Peyer's patch (tissue), 4 donors: ENCODE measurements at regions not wholly inside any gene's neighbourhood (a gene's known extent, or its start where the extent isn't known, plus 50 kb on each side); places are given as distances from the start of the nearest gene placed in this dataset.
"Not testable (repeated sequence)": the region's sequence is repeated elsewhere in the genome, so short reads cannot be mapped to it uniquely, and the experiment has no call there.

Experiments used
- DNase-seq, 3 donors: peaks; one replicate each; pipeline ENCODE4 v3.0.0-alpha.2; 2017 to 2019
- H3K27ac ChIP-seq, 4 donors: fragments of 200-600 bp; sonication (generic); one replicate each; pipeline ENCODE4 v1.5.1; 2016 to 2019
- H3K27me3 ChIP-seq, 2 donors: fragments of 200-600 bp; sonication (generic); one replicate each; pipeline ENCODE4 v1.5.1; 2019
- H3K36me3 ChIP-seq, 3 donors: fragments of 200-600 bp; sonication (generic); one replicate each; pipeline ENCODE4 v1.5.1; 2016 to 2019
- H3K4me1 ChIP-seq, 4 donors: fragments of 200-600 bp; sonication (generic); one replicate each; pipeline ENCODE4 v1.5.1; 2016 to 2019
- H3K4me3 ChIP-seq, 4 donors: fragments of 200-600 bp; sonication (generic); 1 replicate in 3 of 4; 2 replicates in 1 of 4; pipeline ENCODE4 v1.5.1; 2016 to 2019; ENCODE audit warnings: mild to moderate bottlenecking in 1 of 4
- H3K9me3 ChIP-seq, 4 donors: fragments of 200-600 bp; sonication (generic); one replicate each; pipeline ENCODE4 v1.5.1; 2016 to 2019; ENCODE audit warnings: mild to moderate bottlenecking in 1 of 4
- POLR2A ChIP-seq, 2 donors: fragments of 450-650 bp; IDR thresholded peaks; one replicate each; pipeline ENCODE4 v1.5.1; 2017; ENCODE audit warnings: antibody characterized with exemption in 2 of 2, mild to moderate bottlenecking in 2 of 2, moderate library complexity in 2 of 2
- TF ChIP-seq, protein P1 (sequence below), 6 experiments: fragments of 450-650 bp in 4 of 6; fragments of 200-600 bp in 2 of 6; sonication (generic) in 1 of 6; IDR thresholded peaks; one replicate each; pipeline ENCODE4 v1.5.1; 2017 to 2019; ENCODE audit warnings: antibody characterized with exemption in 6 of 6, mild to moderate bottlenecking in 3 of 6, moderate library complexity in 1 of 6

DNA sequence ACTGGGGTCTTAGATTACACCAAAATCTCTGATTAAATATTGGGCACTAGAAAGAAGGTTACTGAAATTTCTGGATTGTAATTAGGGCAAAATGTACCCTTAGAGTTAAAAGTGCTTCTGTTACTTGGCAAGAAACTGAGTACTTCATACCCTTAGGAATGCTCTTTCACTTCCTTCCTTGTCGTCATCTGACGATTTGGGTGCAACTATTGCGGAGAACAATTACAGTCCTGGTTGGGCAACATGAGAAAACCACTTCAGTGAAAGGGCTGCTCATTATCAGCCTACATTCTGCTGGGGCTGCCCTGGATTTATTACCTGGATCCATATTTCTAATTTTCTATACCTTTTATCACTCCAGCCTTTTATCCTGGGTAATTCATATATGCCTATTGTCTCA, 348.5 kb upstream of the MDGA2 start:
- TF ChIP-seq POLR2A (IDR thresholded peaks at IDR 0.05) = no peak
- TF ChIP-seq, protein P1, sequence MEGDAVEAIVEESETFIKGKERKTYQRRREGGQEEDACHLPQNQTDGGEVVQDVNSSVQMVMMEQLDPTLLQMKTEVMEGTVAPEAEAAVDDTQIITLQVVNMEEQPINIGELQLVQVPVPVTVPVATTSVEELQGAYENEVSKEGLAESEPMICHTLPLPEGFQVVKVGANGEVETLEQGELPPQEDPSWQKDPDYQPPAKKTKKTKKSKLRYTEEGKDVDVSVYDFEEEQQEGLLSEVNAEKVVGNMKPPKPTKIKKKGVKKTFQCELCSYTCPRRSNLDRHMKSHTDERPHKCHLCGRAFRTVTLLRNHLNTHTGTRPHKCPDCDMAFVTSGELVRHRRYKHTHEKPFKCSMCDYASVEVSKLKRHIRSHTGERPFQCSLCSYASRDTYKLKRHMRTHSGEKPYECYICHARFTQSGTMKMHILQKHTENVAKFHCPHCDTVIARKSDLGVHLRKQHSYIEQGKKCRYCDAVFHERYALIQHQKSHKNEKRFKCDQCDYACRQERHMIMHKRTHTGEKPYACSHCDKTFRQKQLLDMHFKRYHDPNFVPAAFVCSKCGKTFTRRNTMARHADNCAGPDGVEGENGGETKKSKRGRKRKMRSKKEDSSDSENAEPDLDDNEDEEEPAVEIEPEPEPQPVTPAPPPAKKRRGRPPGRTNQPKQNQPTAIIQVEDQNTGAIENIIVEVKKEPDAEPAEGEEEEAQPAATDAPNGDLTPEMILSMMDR (IDR thresholded peaks at IDR 0.05) = no peak
- DNase-seq = no peak
- Histone ChIP-seq H3K27me3 (no peaks in the 10 kb centered on the region), H3K4me3 (no peak overlapping the region), H3K27ac (no peak overlapping the region), H3K4me1 (no peaks in the 10 kb centered on the region), H3K9me3 (no peaks in the 10 kb centered on the region), H3K36me3 (no peaks in the 10 kb centered on the region)

DNA sequence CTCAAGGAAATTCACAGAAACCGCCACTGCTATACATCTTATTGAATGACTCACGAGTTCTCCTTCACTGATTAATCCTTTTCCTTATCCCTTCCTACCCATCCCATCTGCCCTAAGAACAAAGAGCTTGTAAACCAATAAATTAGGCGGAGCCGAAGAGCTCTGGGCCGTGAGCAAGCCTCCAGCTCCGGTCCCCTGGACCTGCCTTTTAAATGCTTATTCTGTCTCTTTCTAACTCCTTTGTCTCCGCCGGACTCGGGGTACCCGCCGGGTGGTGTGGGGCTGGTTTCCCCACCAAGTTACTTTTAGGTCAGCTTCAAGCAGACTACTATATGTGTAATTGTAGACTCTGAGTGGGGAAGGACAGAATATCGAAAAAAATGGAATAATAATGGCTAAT, 336.1 kb upstream of the MDGA2 start:
- not testable (repeated sequence) for H3K27ac ChIP-seq, DNase-seq, H3K4me3 ChIP-seq, H3K27me3 ChIP-seq, H3K9me3 ChIP-seq, H3K4me1 ChIP-seq, H3K36me3 ChIP-seq

DNA sequence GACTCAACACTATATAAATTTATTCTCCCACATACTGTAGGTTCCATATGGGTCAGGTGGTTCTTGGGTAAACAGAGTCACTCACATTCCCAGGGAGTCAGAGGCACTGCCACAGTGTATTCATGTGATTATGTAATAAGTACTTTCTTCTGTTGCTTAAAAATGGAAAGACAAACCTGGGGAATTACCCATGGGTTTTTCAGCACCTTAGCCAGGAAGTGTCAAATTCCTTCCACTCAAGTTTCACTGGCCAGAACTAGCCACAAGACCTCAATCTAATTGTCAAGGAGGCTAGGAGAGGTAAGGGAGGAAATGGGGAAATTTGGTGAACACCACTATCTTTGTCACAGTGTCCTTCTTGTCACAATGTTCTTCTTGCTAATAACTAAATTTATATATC, 333.2 kb upstream of the MDGA2 start:
- Histone ChIP-seq H3K4me3 (no peak overlapping the region), H3K27ac (no peak overlapping the region)
- TF ChIP-seq POLR2A (IDR thresholded peaks at IDR 0.05) = no peak
- TF ChIP-seq, protein P1 (IDR thresholded peaks at IDR 0.05) = no peak

DNA sequence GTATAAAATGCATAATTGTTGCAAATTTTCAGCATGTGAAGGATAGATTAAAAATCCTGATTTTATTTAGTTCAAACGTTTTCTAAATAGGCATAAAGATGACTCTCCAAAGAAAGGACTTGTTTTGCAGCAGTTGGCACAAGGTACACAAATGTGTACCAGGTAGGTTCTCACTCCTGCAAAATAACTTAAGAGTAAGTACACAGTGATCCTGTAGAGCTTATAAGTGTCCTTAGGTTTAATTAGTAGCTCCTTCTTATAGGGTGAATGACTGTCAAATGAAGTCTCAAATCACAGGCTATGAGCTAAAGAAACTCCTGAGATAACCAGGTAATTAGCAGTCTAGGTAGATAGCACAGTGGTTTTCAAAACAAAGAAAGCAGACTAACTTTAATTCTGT, 330.6 kb upstream of the MDGA2 start:
- no peak overlapping the region for H3K27ac ChIP-seq
- H3K9me3 ChIP-seq = no peaks in the 10 kb centered on the region
- no peak for DNase-seq
- no peaks in the 10 kb centered on the region for H3K27me3 ChIP-seq
- TF ChIP-seq POLR2A (IDR thresholded peaks at IDR 0.05) = no peak
- TF ChIP-seq, protein P1 (IDR thresholded peaks at IDR 0.05) = no peak
- H3K4me3 ChIP-seq = no peak overlapping the region
- no peaks in the 10 kb centered on the region for H3K36me3 ChIP-seq
- H3K4me1 ChIP-seq = no peaks in the 10 kb centered on the region

More for the DNA sequence above, 333.2 kb upstream of the MDGA2 start:
- DNase-seq = no peak
- no peaks in the 10 kb centered on the region for H3K4me1 ChIP-seq
- no peaks in the 10 kb centered on the region for H3K36me3 ChIP-seq
- no peaks in the 10 kb centered on the region for H3K9me3 ChIP-seq
- no peaks in the 10 kb centered on the region for H3K27me3 ChIP-seq

DNA sequence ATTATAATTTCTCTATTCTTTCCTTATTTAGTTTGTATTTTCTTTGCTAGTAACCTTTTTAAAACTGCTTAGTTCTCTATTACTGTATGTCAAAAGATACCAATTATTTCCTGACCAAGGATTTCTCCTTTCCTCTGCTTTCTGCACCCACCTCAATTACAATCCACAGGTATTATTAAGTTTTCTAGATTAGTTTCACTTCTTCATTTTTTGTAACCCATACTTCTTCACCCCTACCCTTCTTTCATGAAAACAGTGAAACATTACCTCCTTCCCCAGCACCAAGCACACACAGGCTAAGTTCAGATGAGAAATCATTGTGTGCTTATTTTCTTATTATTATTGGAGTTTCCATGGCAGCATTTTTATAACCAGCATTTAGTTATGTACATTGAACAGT, 318.5 kb upstream of the MDGA2 start:
- TF ChIP-seq, protein P1 (IDR thresholded peaks at IDR 0.05) = no peak
- TF ChIP-seq POLR2A (IDR thresholded peaks at IDR 0.05) = no peak
- Histone ChIP-seq H3K9me3 (no peaks in the 10 kb centered on the region), H3K27me3 (no peaks in the 10 kb centered on the region), H3K4me1 (no peaks in the 10 kb centered on the region), H3K36me3 (no peaks in the 10 kb centered on the region), H3K27ac (no peak overlapping the region), H3K4me3 (no peak overlapping the region)
- DNase-seq = no peak

DNA sequence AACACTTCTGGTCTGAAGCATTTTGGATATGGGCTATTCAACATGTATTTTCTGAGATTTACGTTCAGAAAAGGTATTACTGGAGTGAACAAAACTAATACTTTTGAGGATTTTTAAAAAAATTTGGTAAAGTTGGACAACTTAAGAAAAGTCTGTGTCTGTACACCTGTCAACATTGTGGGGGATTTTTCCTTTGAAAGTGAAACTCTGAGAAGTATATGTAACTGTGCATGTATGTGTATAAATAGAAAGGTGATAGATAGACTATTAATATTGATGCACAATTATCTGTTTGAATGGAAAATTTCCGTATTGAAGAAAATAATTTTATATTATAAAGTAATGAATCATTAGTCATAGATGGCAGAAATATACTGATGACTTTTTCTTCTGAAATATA, 312.8 kb upstream of the MDGA2 start:
- no peak overlapping the region for H3K27ac ChIP-seq
- no peaks in the 10 kb centered on the region for H3K9me3 ChIP-seq
- H3K27me3 ChIP-seq = no peaks in the 10 kb centered on the region
- H3K36me3 ChIP-seq = no peaks in the 10 kb centered on the region
- DNase-seq = no peak
- no peaks in the 10 kb centered on the region for H3K4me1 ChIP-seq
- no peak for TF ChIP-seq POLR2A (IDR thresholded peaks at IDR 0.05)
- TF ChIP-seq, protein P1 (IDR thresholded peaks at IDR 0.05) = no peak
- no peak overlapping the region for H3K4me3 ChIP-seq
